ENCODE measurements at regions not wholly inside any gene's neighbourhood (a gene's known extent, or its start where the extent isn't known, plus 50 kb on each side); places are given as distances from the start of the nearest gene placed in this dataset.

GRCh38 chr11:122523846-122524805 lies 131.4 kb upstream of the UBASH3B start:
- peak; percentile 24 for DNase-seq

GRCh38 chr11:122521626-122522025 lies 133.9 kb upstream of the UBASH3B start:
- DNase-seq, result no peak

- DNase-seq, result no peak
Measured at GRCh38 chr11:122517403-122518379, 137.8 kb upstream of the UBASH3B start.

- no peak for DNase-seq
Measured at GRCh38 chr11:122516686-122517085, 138.8 kb upstream of the UBASH3B start.

- no peak for DNase-seq
Measured at GRCh38 chr11:122513997-122514396, 141.5 kb upstream of the UBASH3B start.

- DNase-seq, result no peak
Measured at GRCh38 chr11:122513328-122513727, 142.2 kb upstream of the UBASH3B start.

GRCh38 chr11:122512688-122513087 lies 142.8 kb upstream of the UBASH3B start:
- no peak for DNase-seq

- DNase-seq, result no peak
Measured at GRCh38 chr11:122509899-122510298, 145.6 kb upstream of the UBASH3B start.

- no peak for DNase-seq
Measured at GRCh38 chr11:122509091-122509490, 146.4 kb upstream of the UBASH3B start.

GRCh38 chr11:122505304-122506006 lies 150.1 kb upstream of the UBASH3B start:
- peak; percentile 53 for DNase-seq

- no peak for DNase-seq
Measured at GRCh38 chr11:122494221-122494620, 161.3 kb upstream of the UBASH3B start.

GRCh38 chr11:122491509-122491908 lies 164.0 kb upstream of the UBASH3B start:
- DNase-seq, result no peak

GRCh38 chr11:122488892-122489706 lies 166.4 kb upstream of the UBASH3B start:
- no peak for DNase-seq

GRCh38 chr11:122487669-122488068 lies 167.9 kb upstream of the UBASH3B start:
- DNase-seq, result no peak

- no peak for DNase-seq
Measured at GRCh38 chr11:122486793-122487495, 168.6 kb upstream of the UBASH3B start.

GRCh38 chr11:122478986-122479385 lies 176.5 kb upstream of the UBASH3B start:
- DNase-seq, result no peak

GRCh38 chr11:122468965-122469364 lies 186.6 kb upstream of the UBASH3B start:
- DNase-seq, result no peak

GRCh38 chr11:122463530-122463929 lies 192.0 kb upstream of the UBASH3B start:
- no peak for DNase-seq

- no peak for DNase-seq
Measured at GRCh38 chr11:122459064-122459463, 196.5 kb upstream of the UBASH3B start.

- no peak for DNase-seq
Measured at GRCh38 chr11:122453586-122453985, 201.9 kb upstream of the UBASH3B start.

- DNase-seq, result no peak
Measured at GRCh38 chr11:122451911-122452310, 203.6 kb upstream of the UBASH3B start.

All from right kidney (tissue), 1 donor.